ENCODE measurements at regions not wholly inside any gene's neighbourhood (a gene's known extent, or its start where the extent isn't known, plus 50 kb on each side); places are given as distances from the start of the nearest gene placed in this dataset.

DNA sequence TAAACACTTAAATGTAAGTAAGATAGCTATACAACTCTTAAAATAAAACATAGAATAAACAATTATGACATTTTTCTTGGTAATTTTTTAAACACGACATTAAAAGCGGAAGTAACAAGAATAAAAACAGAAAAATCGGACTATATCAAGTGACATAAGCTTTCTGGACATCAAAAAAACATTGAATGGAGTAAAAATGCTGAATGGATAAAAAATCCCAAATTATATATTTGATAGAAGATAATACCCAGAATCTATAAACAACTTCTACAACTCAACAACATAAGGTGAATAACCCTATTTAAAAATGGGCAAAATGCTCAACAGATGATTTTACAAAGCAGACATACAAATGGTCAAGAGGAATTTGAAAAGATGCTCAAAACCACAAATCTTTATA, 1866.5 kb downstream of the TP53TG3F start:
- no peak for DNase-seq
- intact Hi-C loops (cut with DNase I): no loop called here
- no peak for ATAC-seq

DNA sequence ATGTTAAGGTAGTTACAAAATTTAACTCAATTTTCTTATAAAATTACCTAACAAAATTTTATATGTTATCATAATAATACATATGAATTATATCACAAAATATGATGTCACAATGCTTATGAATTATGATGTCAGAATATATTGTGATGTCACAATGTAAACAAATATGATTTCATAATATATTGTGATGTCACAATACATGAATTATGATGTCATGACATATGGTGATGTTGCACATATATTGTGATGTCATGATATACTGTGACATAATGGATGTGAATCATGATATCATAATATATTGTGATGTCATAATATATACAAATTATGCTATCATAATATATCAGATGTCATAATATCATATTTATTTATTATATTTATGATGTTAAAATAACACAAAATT, 1879.9 kb downstream of the TP53TG3F start:
- no peak for DNase-seq
- intact Hi-C loops (cut with DNase I): no loop called here
- no peak for ATAC-seq

DNA sequence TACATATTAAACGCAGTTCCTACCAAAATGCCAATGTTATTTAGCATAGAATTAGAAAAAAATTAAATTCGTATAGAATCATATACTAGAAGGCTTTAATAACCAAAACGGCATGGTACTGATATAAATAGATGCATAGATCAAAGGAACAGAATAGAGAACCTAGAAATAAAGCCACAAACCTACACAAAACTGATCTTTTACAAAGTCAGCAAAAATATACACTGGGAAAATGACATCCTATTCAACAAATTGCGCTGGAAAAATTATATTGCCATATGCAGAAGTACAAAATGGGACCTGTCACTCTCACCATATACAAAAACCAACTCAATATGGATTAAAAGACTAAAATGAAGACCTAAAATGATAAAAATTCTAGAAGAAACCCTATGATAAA, 1882.6 kb downstream of the TP53TG3F start:
- ATAC-seq: no peak
- intact Hi-C loops (cut with DNase I): no loop called here
- no peak for DNase-seq

DNA sequence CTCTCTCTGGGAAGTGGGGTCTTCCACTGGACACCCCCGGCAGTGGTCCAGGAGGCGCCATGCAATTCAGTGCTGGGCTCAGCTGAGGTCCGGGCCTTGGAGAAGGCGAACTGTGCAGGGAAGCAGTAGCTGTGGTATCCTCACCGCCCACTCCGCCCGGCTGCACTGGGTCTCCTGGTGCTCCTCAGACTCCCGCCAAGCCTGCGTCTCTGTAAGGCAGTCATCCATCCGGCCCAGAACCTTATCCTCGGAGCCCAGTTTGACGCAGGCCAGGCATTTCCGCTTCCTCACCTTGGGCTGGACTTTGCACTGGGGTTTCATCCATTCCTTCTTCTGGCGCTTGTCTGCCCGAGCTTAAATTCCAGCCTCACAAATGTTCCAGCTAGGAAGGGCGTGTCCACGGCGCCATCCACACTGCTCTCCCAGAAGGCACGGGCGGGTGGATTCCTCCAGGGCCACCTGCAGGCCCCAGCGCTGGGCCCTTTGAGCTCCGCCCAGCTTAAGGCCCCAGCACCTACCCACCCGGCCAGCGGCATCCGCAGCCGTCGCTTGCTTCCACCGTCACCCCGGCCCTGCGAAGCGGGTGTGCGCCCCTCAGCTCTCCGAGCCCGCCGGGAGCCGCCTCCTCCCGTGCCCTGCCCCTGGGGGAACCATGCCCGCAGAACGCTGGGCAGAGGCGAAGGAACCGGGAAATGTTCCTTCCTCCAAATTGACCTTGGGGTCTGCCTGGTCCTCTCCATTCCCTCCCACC, 1884.8 kb downstream of the TP53TG3F start:
- ATAC-seq (no peak), DNase-seq (no peak)
- intact Hi-C loops (cut with DNase I): no loop called here

DNA sequence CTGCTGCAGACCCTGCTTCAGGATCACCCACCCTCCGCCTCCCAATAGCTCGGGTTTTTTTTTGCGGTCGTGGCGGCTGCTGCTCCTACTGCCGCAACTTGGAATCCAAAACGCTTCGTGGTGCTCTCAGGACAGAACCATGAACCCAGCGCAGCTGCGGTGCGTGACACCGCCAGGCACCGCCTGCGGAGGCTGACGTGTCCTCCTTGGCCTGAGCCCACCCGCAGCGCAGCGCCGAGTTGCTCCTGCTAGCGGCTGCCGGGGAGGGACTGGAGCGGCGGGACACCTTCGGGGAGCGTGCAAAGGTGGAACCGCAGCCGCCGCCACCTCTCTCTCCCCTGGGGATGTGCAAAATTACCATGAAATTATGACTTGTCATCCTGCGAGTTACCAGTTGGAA, 1893.0 kb downstream of the TP53TG3F start:
- intact Hi-C loops (cut with DNase I): no loop called here
- DNase-seq (no peak), ATAC-seq (no peak)

DNA sequence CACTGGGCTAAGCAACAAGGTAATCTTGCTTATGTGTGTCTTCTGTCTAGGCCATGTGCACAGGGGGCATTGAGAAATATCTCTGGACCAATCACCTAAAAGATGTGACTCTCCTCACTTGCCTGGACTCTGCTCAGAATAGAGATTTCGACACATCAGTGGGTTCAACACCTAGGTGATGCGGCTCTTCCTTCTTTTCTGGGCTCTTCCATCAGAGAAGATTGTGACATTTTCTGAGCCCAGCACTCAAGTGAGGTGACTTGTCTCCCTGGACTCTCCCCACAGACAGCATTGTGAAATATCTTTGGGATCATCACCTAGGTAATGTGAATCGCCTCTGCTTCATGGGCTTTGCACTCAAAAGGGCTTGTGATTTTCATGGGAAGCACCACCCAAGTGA, 1904.1 kb downstream of the TP53TG3F start:
- intact Hi-C loops (cut with DNase I): no loop called here
- DNase-seq (no peak), ATAC-seq (no peak)

DNA sequence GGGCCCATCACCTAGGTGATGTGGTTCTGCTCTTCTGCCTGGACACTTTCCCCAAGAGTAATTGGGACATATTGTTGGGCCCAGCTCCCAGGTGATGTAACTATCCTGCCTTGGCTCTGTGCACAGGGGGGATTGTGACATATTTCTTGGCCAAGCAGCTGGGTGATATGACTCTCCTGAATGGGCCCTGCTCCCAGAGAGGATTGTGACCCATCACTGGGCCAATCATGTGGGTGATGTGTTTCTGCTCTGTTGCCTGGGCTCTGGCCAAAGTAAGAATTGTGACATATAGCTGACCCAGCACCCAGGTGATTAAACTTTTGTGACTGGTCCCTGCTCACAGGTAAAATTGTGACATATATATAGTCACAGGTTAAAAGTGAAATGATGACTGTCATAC, 1904.9 kb downstream of the TP53TG3F start:
- intact Hi-C loops (cut with DNase I): no loop called here
- DNase-seq (no peak), ATAC-seq (no peak)

DNA sequence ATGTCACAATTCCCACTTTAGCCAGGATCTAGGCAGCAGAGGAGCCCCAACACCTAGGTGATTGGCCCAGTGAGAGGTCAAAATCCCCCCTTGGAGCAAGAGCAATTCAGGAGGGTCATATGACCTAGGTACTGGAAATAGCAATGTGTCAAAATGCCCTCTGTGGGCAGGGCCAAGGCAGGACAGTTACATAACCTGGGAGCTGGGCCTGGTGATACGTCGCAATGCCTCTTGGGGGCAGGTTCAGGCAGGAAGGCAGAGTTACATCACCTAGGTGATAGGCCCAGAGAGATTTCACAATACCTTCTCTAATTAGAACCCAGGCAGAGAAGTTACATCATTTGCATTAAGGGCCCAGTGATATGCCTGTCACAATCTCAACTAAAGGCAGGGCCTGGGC, 1906.3 kb downstream of the TP53TG3F start:
- ATAC-seq (no peak), DNase-seq (no peak)
- intact Hi-C loops (cut with DNase I): no loop called here

DNA sequence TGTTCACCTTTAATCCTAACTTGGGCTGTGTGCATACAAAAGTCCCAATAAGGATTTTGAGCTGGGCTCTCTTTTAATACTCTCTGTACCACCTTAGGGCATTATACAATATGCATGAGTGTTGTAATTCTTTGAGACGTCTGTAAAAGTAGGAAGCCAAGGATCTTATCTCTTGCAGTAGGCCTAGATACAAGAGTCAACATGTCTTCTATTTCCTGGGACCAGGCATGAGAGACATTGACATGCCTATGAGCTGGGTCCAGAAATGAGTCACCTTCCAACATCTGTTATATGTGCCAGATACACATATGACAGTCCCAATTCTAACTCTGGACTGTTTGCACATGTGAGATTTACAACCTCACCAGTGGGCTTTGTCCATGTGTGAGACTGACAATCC, 1911.2 kb downstream of the TP53TG3F start:
- no peak for ATAC-seq
- intact Hi-C loops (cut with DNase I): no loop called here
- DNase-seq: no peak

DNA sequence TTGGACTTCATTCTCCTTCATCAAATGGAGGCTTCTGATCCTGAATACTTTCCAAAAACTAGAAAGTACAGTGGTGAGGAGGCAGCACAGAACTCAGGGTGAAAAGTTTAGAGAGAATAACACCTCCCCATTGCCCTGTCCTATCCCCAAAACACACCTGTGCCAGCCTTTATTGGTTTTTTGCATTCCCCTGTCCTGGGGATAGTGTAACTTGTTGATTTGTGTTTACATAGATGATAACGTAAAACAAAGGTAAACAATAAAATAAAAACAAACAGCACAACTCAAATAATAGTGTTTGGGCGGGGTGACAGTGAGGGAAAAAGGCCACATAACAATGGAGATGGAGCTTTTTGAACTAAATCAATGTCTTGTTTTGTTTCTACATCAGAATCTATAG, 1917.7 kb downstream of the TP53TG3F start:
- ATAC-seq: no peak
- no peak for DNase-seq
- intact Hi-C loops (cut with DNase I): no loop called here

DNA sequence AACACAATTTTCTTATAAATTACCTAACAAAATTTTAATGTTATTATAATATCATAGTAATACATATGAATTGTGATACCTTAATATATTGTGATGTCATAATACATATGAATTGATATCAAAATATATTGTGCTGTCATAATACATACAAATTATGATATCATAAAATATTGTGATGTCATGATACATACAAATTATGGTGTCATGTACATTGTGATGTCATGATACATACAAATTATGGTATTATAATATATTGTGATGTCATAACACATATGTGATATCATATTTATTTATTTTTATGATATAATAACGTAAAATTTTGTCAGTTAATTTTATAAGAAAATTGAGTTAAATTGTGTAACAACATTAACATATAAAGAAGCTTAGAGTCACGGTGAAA, 1927.2 kb downstream of the TP53TG3F start:
- DNase-seq (no peak), ATAC-seq (no peak)
- intact Hi-C loops (cut with DNase I): no loop called here

DNA sequence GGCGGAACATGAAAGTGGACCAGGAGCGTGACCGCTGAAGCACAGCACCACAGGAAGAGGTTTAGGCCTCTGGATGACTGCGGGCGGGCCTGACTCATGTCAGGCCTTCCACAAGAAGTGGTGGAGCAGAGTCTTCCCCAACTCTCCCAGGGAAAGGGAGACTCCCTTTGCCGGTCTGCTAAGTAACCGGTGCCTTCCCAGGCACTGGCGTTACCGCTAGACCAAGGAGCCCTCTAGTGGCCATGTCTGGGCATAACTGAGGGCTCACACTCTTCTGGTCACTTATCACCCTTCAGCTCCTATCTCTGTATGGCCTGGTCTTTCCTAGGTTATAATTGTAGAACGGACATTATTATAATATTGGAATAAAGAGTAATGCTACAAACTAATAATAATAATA, 1931.9 kb downstream of the TP53TG3F start:
- peak; percentile 43 for DNase-seq
- intact Hi-C loops (cut with DNase I): no loop called here
- ATAC-seq: peak in 1 of 2 donors; percentile 32

DNA sequence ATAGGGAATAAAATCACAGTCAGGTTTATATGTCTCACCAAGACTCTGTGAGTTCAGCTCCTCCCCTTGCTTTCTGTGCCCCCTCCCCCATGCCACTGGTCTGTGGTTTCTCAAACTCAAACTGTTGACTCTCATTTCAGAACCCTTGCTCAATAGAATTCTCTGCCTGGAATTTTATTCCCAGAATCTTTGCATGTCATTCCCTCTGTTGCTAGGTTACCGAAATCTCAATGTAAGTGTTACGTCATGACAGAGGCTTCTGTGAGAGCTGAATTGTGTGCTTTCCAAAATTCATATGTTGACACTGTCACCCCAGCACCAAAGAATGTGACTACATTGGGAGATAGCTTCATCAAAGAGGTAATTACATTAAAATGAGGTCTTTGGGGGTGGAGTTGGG, 1938.8 kb downstream of the TP53TG3F start:
- ATAC-seq: peak in 1 of 2 donors; percentile 47
- DNase-seq: no peak
- intact Hi-C loops (cut with DNase I): no loop called here

DNA sequence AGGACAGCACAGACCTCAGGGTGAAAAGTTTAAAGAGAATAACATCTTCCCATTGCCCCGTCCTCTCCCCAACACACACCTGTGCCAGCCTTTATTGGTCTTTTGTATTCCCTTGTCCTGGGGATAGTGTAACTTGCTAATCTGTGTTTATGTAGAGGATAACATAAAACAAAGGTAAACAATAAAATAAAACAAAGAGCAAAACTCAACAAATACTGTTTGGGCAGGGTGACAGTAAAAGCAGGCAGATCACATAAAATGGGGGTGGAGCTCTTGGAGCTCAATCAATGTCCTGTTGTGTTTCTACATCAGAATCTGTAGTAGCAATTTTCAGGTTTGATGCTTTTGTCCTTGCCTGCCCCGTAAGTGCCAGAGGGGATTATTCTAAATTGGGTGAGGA, 1939.7 kb downstream of the TP53TG3F start:
- ATAC-seq (no peak), DNase-seq (no peak)
- intact Hi-C loops (cut with DNase I): no loop called here

DNA sequence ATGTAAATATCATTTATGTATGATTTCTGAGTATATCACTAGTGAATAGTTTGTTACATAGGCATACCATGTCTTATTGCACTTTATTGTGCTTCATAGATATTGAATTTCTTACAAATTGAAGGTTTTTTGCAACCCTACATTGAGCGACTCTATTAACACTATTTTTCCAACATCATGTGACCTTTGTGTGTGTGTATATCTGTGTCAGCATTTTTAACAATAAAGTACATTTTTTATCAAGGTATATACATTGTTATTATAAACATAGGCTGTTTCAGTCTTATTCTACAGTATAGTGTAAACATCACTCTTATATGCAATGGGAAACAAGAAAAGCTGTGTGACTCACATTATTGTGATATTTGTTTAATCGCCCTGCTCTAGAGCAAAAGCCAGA, 1944.9 kb downstream of the TP53TG3F start:
- no peak for ATAC-seq
- intact Hi-C loops (cut with DNase I): no loop called here
- no peak for DNase-seq

DNA sequence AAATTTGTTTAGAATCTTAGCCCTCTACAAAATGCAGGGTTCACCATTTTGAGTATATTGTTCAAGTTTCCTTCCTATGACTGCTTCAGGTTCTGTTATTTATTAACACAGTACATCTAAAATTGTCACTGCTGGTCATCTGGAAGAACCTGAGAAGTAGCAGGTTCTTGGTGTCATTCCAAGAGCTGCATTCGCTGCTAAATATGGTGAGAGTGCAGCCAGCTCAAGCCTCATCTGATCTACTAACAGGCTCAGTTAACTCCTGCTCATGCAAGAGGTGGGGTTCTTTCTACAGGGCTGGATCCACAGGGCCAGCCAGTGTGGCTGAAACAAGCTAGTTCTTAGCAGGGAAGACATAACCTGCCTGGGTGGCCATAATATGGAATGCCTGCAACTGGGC, 1946.1 kb downstream of the TP53TG3F start:
- ATAC-seq (no peak), DNase-seq (no peak)
- intact Hi-C loops (cut with DNase I): no loop called here

DNA sequence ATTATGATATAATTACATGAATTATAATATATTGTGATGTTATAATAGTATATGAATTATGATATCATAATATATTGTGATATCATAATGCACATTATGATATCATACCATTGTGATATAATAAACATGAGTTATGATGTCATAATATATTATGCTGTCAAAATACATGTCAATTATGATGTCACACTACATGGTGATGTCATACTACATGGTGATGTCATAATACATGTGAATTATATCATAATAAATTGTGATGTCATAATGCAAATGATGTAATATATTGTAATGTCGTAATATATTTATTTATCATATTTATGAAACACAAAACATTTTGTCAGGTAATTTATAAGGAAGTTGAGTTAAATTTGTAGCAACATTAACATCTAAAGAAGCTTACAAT, 1950.1 kb downstream of the TP53TG3F start:
- ATAC-seq (no peak), DNase-seq (no peak)
- intact Hi-C loops (cut with DNase I): no loop called here

DNA sequence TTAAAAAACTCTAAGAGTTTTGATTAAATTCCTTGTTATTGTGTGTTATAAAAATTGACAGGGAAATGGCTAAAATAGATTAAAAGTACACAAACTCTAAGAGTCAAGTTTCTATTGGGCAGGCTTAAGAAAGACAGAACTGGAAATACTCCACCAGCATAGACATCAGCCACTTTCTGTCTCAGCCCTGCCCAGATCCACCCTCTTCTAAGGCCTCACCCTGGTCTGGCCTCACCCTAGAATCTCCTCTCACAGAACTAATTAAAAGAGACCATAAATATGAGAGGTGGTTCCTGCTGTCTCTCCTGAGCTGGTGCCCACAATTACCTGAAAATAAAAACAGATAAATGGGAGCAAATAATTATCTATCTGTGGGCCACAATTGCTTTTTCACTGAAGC, 1951.0 kb downstream of the TP53TG3F start:
- DNase-seq (no peak), ATAC-seq (no peak)

DNA sequence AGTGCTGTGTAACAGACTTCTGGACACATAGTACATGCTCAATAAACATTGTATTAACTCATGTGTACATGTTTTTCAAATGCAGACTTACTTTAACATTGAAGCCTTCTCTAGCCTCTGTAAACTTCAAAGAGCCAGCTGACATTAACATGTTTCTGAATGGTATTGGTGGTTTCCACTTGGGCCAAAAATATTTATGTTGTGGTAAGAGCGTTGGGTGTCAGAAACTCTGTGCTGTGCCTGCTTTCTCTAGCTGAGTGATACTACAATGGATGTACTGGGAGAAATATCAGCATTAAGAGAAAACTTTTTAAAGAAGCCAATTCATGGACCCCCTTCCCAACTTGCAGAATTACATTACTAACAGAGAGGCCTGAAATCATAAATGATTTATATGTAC, 1951.7 kb downstream of the TP53TG3F start:
- intact Hi-C loops (cut with DNase I): no loop called here
- no peak for ATAC-seq

More for the DNA sequence above, 1951.0 kb downstream of the TP53TG3F start:
- intact Hi-C loops (cut with DNase I): no loop called here

DNA sequence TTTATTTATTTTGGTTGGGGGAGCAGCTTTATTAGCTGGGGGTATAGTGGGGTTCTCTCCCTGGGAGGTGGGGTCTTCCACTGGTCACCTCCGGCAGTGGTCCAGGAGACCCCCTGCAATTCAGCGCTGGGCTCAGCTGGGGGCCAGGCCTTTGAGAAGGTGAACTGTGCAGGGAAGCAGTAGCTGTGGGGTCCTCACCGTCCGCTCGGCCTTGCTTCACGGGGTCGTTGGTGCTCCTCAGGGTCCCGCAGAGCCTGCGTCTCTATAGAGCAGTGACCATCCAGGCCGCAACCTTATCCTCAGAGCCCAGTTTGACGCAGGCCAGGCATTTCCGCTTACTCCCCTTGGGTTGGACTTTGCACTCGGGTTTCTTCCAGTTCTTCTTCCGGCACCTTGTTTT, 1954.7 kb downstream of the TP53TG3F start:
- intact Hi-C loops (cut with DNase I): no loop called here
- no peak for ATAC-seq

More for the DNA sequence above, 1951.7 kb downstream of the TP53TG3F start:
- no peak for DNase-seq

DNA sequence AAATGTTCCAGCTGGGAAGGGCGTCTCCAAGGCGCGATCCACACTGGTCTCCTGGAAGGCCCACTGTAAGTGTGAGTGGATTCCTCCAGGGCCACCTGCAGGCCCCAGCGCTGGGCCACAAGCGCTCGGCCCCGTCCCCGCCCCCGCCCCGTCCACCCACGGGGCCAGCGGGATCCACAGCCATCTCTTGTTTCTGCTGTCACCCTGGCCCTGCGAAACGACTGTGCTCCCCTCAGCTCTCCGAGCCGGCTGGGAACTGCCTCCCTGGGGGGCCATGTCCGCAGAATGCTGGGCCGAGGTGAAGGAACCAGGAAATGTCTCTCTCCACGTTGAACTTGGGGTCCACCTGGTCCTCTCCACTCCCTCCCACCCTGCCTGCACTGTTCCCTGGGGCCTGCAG, 1955.2 kb downstream of the TP53TG3F start:
- intact Hi-C loops (cut with DNase I): no loop called here
- DNase-seq (no peak), ATAC-seq (no peak)

More for the DNA sequence above, 1954.7 kb downstream of the TP53TG3F start:
- no peak for DNase-seq

DNA sequence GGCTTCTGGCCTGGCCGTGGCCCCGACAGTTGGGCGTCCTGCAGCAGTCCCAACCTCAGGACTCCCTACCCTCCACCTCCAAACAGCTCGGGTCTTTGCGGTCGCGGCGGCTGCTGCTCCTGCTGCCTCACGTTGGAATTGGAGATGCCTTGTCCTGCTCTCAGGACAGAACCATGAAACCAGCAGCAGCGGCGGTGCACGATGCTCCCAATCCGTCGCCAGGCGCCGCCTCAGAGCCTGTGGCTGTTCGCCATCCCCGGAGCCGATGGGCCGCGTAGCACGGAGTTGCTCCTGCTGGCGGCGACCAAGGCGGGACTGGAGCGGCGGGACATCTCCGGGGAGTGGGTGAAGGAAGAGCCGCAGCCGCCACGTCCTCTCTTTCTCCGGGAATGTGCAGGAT, 1965.9 kb downstream of the TP53TG3F start:
- intact Hi-C loops (cut with DNase I): no loop called here
- no peak for ATAC-seq

More for the DNA sequence above, 1965.9 kb downstream of the TP53TG3F start:
- no peak for DNase-seq
